GM23338 (cell line): ENCODE measurements at regions not wholly inside any gene's neighbourhood (a gene's known extent, or its start where the extent isn't known, plus 50 kb on each side); places are given as distances from the start of the nearest gene placed in this dataset.

Experiments used
- CREB1 ChIP-seq: fragments of 250-450 bp; sonication (Bioruptor Pico); IDR thresholded peaks from 2 replicates; pipeline ENCODE4 v1.5.0; 2020; ENCODE audit warnings: low read depth, mild to moderate bottlenecking, moderate library complexity
- EZH2 ChIP-seq: fragments of 200-600 bp; sonication (generic); IDR thresholded peaks from one replicate; pipeline ENCODE4 v1.8.0; 2017; ENCODE audit warnings: antibody characterized with exemption, mild to moderate bottlenecking, low read depth; ENCODE audit not compliant: unreplicated experiment
- EZH2phosphoT487 ChIP-seq: fragments of 200-600 bp; sonication (generic); IDR thresholded peaks from one replicate; pipeline ENCODE4 v1.8.1; 2018; ENCODE audit warnings: antibody characterized with exemption; ENCODE audit not compliant: unreplicated experiment
- JUNB ChIP-seq: IDR thresholded peaks from one replicate; pipeline ENCODE4 v1.6.1; 2016; ENCODE audit warnings: antibody characterized with exemption; ENCODE audit not compliant: unreplicated experiment
- NANOG ChIP-seq: IDR thresholded peaks from 2 replicates; pipeline ENCODE4 v1.6.1; 2016; ENCODE audit warnings: antibody characterized with exemption, borderline replicate concordance
- POLR2AphosphoS5 ChIP-seq: IDR thresholded peaks from 2 replicates; pipeline ENCODE4 v1.6.1; 2016; ENCODE audit warnings: antibody characterized with exemption, low read depth
- STAT1 ChIP-seq: IDR thresholded peaks from one replicate; pipeline ENCODE4 v1.6.1; 2016; ENCODE audit warnings: antibody characterized with exemption; ENCODE audit not compliant: unreplicated experiment
- ZNF114 ChIP-seq: fragments of 250-450 bp; sonication (Bioruptor Pico); IDR thresholded peaks from 2 replicates; pipeline ENCODE4 v1.5.0; 2020; ENCODE audit warnings: mild to moderate bottlenecking, moderate library complexity
- ZNF331 ChIP-seq: fragments of 250-450 bp; sonication (Bioruptor Pico); IDR thresholded peaks from 2 replicates; pipeline ENCODE4 v1.5.0; 2020; ENCODE audit warnings: low read depth, mild to moderate bottlenecking, moderate library complexity
- TF ChIP-seq, protein P1 (sequence below): IDR thresholded peaks from 2 replicates; pipeline ENCODE4 v1.6.1; 2016; ENCODE audit warnings: antibody characterized with exemption
- TF ChIP-seq, protein P2 (sequence below): IDR thresholded peaks from one replicate; pipeline ENCODE4 v1.6.1; 2018; ENCODE audit warnings: antibody characterized with exemption; ENCODE audit not compliant: unreplicated experiment
- TF ChIP-seq, protein P3 (sequence below), 2 experiments: fragments of 200-600 bp in 1 of 2; sonication (generic) in 1 of 2; conservative IDR thresholded peaks; 2 replicates each; pipeline versions ENCODE4 v1.5.1 to v1.6.1; 2016 to 2017; ENCODE audit warnings: antibody characterized with exemption in 2 of 2, low read depth in 2 of 2, mild to moderate bottlenecking in 2 of 2, moderate library complexity in 1 of 2
- TF ChIP-seq, protein P4 (sequence below): fragments of 250-450 bp; sonication (Bioruptor Pico); IDR thresholded peaks from 2 replicates; pipeline ENCODE4 v1.5.0; 2020; ENCODE audit warnings: mild to moderate bottlenecking, moderate library complexity

DNA sequence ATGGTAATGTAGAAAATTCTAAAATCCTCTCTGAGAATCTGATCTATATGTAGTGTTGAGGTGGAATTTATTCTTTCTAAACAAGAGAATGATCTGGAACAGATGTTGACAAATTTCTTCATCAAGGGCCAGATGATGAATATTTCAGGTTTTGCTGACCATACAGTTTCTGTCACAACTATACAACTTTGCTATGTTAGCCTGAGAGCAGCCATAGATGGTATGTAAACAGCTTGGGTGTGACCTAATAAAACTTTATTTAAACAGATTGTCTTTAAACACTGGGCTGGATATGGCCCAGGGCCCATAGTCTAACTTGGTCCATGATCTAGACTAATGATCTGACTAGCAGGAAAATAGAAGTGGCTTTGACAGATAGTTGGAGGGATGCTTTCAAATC lies 213.6 kb upstream of the CELF2 start:
- TF ChIP-seq, protein P1, sequence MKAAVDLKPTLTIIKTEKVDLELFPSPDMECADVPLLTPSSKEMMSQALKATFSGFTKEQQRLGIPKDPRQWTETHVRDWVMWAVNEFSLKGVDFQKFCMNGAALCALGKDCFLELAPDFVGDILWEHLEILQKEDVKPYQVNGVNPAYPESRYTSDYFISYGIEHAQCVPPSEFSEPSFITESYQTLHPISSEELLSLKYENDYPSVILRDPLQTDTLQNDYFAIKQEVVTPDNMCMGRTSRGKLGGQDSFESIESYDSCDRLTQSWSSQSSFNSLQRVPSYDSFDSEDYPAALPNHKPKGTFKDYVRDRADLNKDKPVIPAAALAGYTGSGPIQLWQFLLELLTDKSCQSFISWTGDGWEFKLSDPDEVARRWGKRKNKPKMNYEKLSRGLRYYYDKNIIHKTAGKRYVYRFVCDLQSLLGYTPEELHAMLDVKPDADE = no peak
- TF ChIP-seq, protein P2, sequence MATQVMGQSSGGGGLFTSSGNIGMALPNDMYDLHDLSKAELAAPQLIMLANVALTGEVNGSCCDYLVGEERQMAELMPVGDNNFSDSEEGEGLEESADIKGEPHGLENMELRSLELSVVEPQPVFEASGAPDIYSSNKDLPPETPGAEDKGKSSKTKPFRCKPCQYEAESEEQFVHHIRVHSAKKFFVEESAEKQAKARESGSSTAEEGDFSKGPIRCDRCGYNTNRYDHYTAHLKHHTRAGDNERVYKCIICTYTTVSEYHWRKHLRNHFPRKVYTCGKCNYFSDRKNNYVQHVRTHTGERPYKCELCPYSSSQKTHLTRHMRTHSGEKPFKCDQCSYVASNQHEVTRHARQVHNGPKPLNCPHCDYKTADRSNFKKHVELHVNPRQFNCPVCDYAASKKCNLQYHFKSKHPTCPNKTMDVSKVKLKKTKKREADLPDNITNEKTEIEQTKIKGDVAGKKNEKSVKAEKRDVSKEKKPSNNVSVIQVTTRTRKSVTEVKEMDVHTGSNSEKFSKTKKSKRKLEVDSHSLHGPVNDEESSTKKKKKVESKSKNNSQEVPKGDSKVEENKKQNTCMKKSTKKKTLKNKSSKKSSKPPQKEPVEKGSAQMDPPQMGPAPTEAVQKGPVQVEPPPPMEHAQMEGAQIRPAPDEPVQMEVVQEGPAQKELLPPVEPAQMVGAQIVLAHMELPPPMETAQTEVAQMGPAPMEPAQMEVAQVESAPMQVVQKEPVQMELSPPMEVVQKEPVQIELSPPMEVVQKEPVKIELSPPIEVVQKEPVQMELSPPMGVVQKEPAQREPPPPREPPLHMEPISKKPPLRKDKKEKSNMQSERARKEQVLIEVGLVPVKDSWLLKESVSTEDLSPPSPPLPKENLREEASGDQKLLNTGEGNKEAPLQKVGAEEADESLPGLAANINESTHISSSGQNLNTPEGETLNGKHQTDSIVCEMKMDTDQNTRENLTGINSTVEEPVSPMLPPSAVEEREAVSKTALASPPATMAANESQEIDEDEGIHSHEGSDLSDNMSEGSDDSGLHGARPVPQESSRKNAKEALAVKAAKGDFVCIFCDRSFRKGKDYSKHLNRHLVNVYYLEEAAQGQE = no peak
- TF ChIP-seq, protein P3, sequence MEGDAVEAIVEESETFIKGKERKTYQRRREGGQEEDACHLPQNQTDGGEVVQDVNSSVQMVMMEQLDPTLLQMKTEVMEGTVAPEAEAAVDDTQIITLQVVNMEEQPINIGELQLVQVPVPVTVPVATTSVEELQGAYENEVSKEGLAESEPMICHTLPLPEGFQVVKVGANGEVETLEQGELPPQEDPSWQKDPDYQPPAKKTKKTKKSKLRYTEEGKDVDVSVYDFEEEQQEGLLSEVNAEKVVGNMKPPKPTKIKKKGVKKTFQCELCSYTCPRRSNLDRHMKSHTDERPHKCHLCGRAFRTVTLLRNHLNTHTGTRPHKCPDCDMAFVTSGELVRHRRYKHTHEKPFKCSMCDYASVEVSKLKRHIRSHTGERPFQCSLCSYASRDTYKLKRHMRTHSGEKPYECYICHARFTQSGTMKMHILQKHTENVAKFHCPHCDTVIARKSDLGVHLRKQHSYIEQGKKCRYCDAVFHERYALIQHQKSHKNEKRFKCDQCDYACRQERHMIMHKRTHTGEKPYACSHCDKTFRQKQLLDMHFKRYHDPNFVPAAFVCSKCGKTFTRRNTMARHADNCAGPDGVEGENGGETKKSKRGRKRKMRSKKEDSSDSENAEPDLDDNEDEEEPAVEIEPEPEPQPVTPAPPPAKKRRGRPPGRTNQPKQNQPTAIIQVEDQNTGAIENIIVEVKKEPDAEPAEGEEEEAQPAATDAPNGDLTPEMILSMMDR (conservative IDR thresholded peaks at IDR 0.05; ENCODE audit: low read depth in 2 of 2) = no peak
- TF ChIP-seq EZH2phosphoT487 = no peak
- no peak for TF ChIP-seq POLR2AphosphoS5
- TF ChIP-seq CREB1 = no peak
- TF ChIP-seq EZH2 = no peak
- TF ChIP-seq ZNF114 (CRISPR knock-in tag) = no peak
- TF ChIP-seq ZNF331 (CRISPR knock-in tag) = no peak
- TF ChIP-seq JUNB = no peak
- TF ChIP-seq, protein P4, sequence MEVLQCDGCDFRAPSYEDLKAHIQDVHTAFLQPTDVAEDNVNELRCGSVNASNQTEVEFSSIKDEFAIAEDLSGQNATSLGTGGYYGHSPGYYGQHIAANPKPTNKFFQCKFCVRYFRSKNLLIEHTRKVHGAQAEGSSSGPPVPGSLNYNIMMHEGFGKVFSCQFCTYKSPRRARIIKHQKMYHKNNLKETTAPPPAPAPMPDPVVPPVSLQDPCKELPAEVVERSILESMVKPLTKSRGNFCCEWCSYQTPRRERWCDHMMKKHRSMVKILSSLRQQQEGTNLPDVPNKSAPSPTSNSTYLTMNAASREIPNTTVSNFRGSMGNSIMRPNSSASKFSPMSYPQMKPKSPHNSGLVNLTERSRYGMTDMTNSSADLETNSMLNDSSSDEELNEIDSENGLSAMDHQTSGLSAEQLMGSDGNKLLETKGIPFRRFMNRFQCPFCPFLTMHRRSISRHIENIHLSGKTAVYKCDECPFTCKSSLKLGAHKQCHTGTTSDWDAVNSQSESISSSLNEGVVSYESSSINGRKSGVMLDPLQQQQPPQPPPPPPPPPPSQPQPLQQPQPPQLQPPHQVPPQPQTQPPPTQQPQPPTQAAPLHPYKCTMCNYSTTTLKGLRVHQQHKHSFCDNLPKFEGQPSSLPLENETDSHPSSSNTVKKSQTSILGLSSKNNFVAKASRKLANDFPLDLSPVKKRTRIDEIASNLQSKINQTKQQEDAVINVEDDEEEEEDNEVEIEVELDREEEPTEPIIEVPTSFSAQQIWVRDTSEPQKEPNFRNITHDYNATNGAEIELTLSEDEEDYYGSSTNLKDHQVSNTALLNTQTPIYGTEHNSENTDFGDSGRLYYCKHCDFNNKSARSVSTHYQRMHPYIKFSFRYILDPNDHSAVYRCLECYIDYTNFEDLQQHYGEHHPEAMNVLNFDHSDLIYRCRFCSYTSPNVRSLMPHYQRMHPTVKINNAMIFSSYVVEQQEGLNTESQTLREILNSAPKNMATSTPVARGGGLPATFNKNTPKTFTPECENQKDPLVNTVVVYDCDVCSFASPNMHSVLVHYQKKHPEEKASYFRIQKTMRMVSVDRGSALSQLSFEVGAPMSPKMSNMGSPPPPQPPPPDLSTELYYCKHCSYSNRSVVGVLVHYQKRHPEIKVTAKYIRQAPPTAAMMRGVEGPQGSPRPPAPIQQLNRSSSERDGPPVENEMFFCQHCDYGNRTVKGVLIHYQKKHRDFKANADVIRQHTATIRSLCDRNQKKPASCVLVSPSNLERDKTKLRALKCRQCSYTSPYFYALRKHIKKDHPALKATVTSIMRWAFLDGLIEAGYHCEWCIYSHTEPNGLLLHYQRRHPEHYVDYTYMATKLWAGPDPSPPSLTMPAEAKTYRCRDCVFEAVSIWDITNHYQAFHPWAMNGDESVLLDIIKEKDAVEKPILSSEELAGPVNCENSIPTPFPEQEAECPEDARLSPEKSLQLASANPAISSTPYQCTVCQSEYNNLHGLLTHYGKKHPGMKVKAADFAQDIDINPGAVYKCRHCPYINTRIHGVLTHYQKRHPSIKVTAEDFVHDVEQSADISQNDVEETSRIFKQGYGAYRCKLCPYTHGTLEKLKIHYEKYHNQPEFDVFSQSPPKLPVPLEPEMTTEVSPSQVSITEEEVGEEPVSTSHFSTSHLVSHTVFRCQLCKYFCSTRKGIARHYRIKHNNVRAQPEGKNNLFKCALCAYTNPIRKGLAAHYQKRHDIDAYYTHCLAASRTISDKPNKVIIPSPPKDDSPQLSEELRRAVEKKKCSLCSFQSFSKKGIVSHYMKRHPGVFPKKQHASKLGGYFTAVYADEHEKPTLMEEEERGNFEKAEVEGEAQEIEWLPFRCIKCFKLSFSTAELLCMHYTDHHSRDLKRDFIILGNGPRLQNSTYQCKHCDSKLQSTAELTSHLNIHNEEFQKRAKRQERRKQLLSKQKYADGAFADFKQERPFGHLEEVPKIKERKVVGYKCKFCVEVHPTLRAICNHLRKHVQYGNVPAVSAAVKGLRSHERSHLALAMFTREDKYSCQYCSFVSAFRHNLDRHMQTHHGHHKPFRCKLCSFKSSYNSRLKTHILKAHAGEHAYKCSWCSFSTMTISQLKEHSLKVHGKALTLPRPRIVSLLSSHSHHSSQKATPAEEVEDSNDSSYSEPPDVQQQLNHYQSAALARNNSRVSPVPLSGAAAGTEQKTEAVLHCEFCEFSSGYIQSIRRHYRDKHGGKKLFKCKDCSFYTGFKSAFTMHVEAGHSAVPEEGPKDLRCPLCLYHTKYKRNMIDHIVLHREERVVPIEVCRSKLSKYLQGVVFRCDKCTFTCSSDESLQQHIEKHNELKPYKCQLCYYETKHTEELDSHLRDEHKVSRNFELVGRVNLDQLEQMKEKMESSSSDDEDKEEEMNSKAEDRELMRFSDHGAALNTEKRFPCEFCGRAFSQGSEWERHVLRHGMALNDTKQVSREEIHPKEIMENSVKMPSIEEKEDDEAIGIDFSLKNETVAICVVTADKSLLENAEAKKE = no peak
- TF ChIP-seq NANOG = no peak
- no peak for TF ChIP-seq STAT1
